Hepatocyte (in vitro differentiated cells): ENCODE measurements at regions not wholly inside any gene's neighbourhood (a gene's known extent, or its start where the extent isn't known, plus 50 kb on each side); places are given as distances from the start of the nearest gene placed in this dataset.

Experiments used
- DNase-seq: peaks from one replicate; pipeline ENCODE4 v3.0.0-alpha.2; 2016; ENCODE audit warnings: low spot score
- H2AFZ ChIP-seq: fragments of 200-600 bp; sonication (generic); 2 replicates; pipeline ENCODE4 v1.6.0; 2016; ENCODE audit warnings: antibody characterized with exemption, mild to moderate bottlenecking
- H3K27ac ChIP-seq: fragments of 200-600 bp; sonication (generic); 2 replicates; pipeline ENCODE4 v1.5.1; 2016; ENCODE audit warnings: mild to moderate bottlenecking
- H3K27me3 ChIP-seq: fragments of 200-600 bp; sonication (generic); 2 replicates; pipeline ENCODE4 v1.6.1; 2016
- H3K36me3 ChIP-seq: fragments of 200-600 bp; sonication (generic); replicated peaks from 2 replicates; pipeline ENCODE4 v1.5.1; 2016; ENCODE audit warnings: low read depth; ENCODE audit not compliant: insufficient read depth
- H3K4me1 ChIP-seq: fragments of 200-600 bp; sonication (generic); 2 replicates; pipeline ENCODE4 v1.5.1; 2016; ENCODE audit warnings: mild to moderate bottlenecking, moderate library complexity; ENCODE audit not compliant: insufficient read depth
- H3K4me2 ChIP-seq: fragments of 200-600 bp; sonication (generic); 2 replicates; pipeline ENCODE4 v1.6.0; 2016
- H3K4me3 ChIP-seq: fragments of 200-600 bp; sonication (generic); 2 replicates; pipeline ENCODE4 v1.5.1; 2016; ENCODE audit warnings: mild to moderate bottlenecking
- H3K79me2 ChIP-seq: fragments of 200-600 bp; sonication (generic); 2 replicates; pipeline ENCODE4 v1.6.0; 2017; ENCODE audit warnings: mild to moderate bottlenecking
- H3K9me2 ChIP-seq: fragments of 200-600 bp; sonication (generic); replicated peaks from 2 replicates; pipeline ENCODE4 v1.6.0; 2017; ENCODE audit warnings: mild to moderate bottlenecking; ENCODE audit not compliant: insufficient read depth
- H3K9me3 ChIP-seq: fragments of 200-600 bp; sonication (generic); 2 replicates; pipeline ENCODE4 v1.5.1; 2016; ENCODE audit warnings: low read depth, mild to moderate bottlenecking
- H4K20me1 ChIP-seq: fragments of 200-600 bp; sonication (generic); 2 replicates; pipeline ENCODE4 v1.6.0; 2016; ENCODE audit warnings: mild to moderate bottlenecking; ENCODE audit not compliant: insufficient read depth, poor library complexity, severe bottlenecking
- EZH2 ChIP-seq: fragments of 200-600 bp; sonication (generic); IDR thresholded peaks from 2 replicates; pipeline ENCODE4 v1.6.1; 2016; ENCODE audit warnings: antibody characterized with exemption, mild to moderate bottlenecking, borderline replicate concordance
- EZH2phosphoT487 ChIP-seq: fragments of 200-600 bp; sonication (generic); IDR thresholded peaks from one replicate; pipeline ENCODE4 v1.6.1; 2018; ENCODE audit warnings: antibody characterized with exemption, mild to moderate bottlenecking, low read depth, moderate library complexity; ENCODE audit not compliant: unreplicated experiment, severe bottlenecking
- WGBS: methylation state at CpG from one replicate; pipeline ENCODE4 v1.1.6; 2016; ENCODE audit warnings: low lambda C conversion rate; ENCODE audit errors: missing lambda C conversion rate; 5-methylcytosine and 5-hydroxymethylcytosine counted together
- TF ChIP-seq, protein P1 (sequence below): fragments of 200-600 bp; sonication (generic); IDR thresholded peaks from 2 replicates; pipeline ENCODE4 v1.5.1; 2016; ENCODE audit warnings: antibody characterized with exemption, mild to moderate bottlenecking; ENCODE audit not compliant: poor library complexity

DNA sequence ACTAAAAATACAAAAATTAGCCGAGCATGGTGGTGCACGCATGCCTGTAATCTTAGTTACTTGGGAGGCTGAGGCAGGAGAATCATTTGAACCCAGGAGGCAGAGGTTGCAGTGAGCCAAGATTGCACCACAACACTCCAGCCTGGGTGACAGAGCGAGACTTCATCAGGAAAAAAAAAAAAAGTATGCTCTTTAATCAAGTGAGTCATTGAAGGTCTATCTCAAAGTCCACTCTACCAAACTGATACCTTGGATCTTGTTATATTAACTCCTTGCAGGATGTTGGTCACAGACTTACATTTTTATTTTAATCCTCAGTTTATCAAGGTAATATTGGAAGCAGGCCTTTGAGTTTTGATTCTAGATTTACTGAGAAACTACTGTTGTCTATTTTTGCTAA is 348.7 kb downstream of the COL12A1 start:
- H4K20me1 ChIP-seq, result no peaks in the 10 kb centered on the region
- H2AFZ ChIP-seq, result no peak overlapping the region
- no peak for TF ChIP-seq EZH2
- TF ChIP-seq, protein P1, sequence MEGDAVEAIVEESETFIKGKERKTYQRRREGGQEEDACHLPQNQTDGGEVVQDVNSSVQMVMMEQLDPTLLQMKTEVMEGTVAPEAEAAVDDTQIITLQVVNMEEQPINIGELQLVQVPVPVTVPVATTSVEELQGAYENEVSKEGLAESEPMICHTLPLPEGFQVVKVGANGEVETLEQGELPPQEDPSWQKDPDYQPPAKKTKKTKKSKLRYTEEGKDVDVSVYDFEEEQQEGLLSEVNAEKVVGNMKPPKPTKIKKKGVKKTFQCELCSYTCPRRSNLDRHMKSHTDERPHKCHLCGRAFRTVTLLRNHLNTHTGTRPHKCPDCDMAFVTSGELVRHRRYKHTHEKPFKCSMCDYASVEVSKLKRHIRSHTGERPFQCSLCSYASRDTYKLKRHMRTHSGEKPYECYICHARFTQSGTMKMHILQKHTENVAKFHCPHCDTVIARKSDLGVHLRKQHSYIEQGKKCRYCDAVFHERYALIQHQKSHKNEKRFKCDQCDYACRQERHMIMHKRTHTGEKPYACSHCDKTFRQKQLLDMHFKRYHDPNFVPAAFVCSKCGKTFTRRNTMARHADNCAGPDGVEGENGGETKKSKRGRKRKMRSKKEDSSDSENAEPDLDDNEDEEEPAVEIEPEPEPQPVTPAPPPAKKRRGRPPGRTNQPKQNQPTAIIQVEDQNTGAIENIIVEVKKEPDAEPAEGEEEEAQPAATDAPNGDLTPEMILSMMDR, result no peak
- no peaks in the 10 kb centered on the region for H3K36me3 ChIP-seq
- no peaks in the 10 kb centered on the region for H3K27me3 ChIP-seq
- no peaks in the 10 kb centered on the region for H3K4me1 ChIP-seq
- no peak overlapping the region for H3K4me3 ChIP-seq
- no peaks in the 10 kb centered on the region for H3K9me2 ChIP-seq
- no peaks in the 10 kb centered on the region for H3K79me2 ChIP-seq
- H3K9me3 ChIP-seq, result no peaks in the 10 kb centered on the region
- H3K4me2 ChIP-seq, result no peak overlapping the region
- 88% methylated on average over 3 of the region's 3 CpGs for WGBS
- peak; percentile 8 for DNase-seq
- H3K27ac ChIP-seq, result no peak overlapping the region

DNA sequence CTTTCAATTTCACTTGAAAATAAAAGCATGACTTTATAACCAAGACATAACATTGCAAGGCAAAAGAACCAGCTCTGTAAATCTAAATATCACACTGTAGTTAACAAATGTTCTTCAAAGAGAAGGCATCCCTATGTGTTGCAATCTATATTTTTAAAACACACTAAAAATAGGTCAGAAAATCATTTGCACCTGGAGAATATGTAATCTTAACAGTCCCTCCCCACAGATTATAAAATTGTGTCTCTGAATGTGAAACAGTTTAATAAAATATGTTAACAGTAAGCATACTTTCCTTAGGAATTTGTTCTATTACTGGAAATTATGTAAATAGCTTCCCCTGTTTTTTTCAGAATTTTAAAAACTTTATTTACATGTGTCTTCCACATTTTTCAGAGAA is 351.9 kb downstream of the COL12A1 start:
- no peaks in the 10 kb centered on the region for H3K4me1 ChIP-seq
- H3K4me3 ChIP-seq, result no peak overlapping the region
- H4K20me1 ChIP-seq, result no peaks in the 10 kb centered on the region
- TF ChIP-seq EZH2 (no peak), EZH2phosphoT487 (no peak)
- TF ChIP-seq, protein P1, result no peak
- no peak overlapping the region for H3K27ac ChIP-seq
- H3K36me3 ChIP-seq, result no peaks in the 10 kb centered on the region
- no peak overlapping the region for H2AFZ ChIP-seq
- H3K27me3 ChIP-seq, result no peaks in the 10 kb centered on the region
- no peaks in the 10 kb centered on the region for H3K9me2 ChIP-seq
- DNase-seq, result no peak
- H3K4me2 ChIP-seq, result no peak overlapping the region
- H3K79me2 ChIP-seq, result no peaks in the 10 kb centered on the region
- H3K9me3 ChIP-seq, result no peaks in the 10 kb centered on the region

DNA sequence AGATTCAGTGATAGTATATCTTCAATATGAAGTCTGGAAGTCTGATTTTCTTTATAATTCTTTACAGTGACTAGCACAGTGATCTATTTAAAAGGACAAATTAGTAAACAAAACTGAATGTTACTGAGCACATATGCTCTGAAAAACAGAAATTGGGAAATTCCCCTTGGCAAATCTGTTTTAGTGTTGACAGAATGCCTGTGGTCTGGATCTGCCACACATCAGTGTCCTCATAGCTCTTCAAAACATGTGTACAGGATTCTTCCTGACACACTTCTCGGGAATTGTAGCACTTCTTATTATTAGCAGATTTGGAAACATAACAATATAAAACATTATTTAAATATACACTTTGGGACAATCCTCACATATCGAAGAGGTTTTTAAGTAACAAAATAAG is 354.3 kb downstream of the COL12A1 start:
- Histone ChIP-seq H2AFZ (no peak overlapping the region), H3K27me3 (no peaks in the 10 kb centered on the region), H3K9me2 (no peaks in the 10 kb centered on the region), H4K20me1 (no peaks in the 10 kb centered on the region), H3K9me3 (no peaks in the 10 kb centered on the region), H3K4me2 (no peak overlapping the region), H3K4me1 (no peaks in the 10 kb centered on the region), H3K79me2 (no peaks in the 10 kb centered on the region), H3K36me3 (no peaks in the 10 kb centered on the region), H3K4me3 (no peak overlapping the region), H3K27ac (no peak overlapping the region)
- 78% methylated on average over 2 of the region's 2 CpGs for WGBS
- DNase-seq, result no peak
- TF ChIP-seq EZH2phosphoT487 (no peak), EZH2 (no peak)
- TF ChIP-seq, protein P1, result no peak

DNA sequence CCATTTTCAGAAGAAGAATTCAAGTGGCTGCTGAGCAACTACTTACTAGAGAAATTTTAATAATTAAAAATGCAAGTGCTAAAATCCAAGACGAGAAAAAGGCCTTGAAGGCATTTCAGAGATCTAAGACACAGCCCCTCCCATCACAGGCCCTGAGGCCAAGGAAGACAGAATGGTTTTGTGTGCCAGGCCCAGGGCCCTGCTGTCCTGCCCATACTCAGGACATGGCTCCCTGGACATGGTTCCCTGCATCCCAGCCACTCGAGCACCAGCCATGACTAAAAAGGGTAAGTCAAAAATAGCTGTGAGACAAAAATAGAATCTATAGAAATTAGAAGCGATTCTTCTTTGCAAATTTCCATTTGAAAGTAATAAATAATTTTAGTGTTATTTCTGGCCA is 364.9 kb downstream of the COL12A1 start:
- no peaks in the 10 kb centered on the region for H3K27me3 ChIP-seq
- H3K4me1 ChIP-seq, result no peaks in the 10 kb centered on the region
- H3K4me3 ChIP-seq, result no peak overlapping the region
- H2AFZ ChIP-seq, result no peak overlapping the region
- no peak overlapping the region for H3K27ac ChIP-seq
- H3K9me2 ChIP-seq, result no peaks in the 10 kb centered on the region
- peaks cover 6% of the 10 kb centered on the region for H3K9me3 ChIP-seq
- H3K36me3 ChIP-seq, result no peaks in the 10 kb centered on the region
- H3K79me2 ChIP-seq, result no peaks in the 10 kb centered on the region
- 79% methylated on average over 3 of the region's 3 CpGs for WGBS
- no peak overlapping the region for H3K4me2 ChIP-seq
- no peak for TF ChIP-seq EZH2phosphoT487
- TF ChIP-seq EZH2, result no peak
- TF ChIP-seq, protein P1, result no peak
- DNase-seq, result no peak
- no peaks in the 10 kb centered on the region for H4K20me1 ChIP-seq
